ENCODE measurements at regions not wholly inside any gene's neighbourhood (a gene's known extent, or its start where the extent isn't known, plus 50 kb on each side); places are given as distances from the start of the nearest gene placed in this dataset.

DNA sequence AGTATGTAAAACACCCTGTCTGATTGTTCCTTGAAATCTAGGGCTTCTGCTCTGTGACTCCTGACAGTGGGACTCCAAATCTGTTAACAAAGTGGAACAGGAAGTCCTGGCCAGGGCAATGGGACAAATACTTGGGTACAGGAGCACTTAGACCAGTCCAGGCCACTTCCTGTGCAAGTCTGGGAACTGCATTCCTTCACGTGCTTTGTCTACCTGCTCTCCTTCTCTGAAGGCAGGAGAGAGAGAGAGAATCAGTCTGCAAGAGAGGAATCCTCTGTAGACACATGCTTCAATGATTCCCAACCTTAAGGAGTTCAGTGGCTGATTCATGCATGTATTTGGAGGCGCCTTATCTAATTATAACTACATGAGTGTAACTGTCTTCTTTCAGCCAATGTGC is 530.2 kb downstream of the GATA3 start:
- H3K4me1 ChIP-seq (ENCODE audit: insufficient read depth, insufficient read length): no peaks in the 10 kb centered on the region
- no peak for DNase-seq (ENCODE audit: low read depth, low spot score)
- no peaks in the 10 kb centered on the region for H3K36me3 ChIP-seq (ENCODE audit: insufficient read depth, insufficient read length, low read length)
- H3K9ac ChIP-seq (ENCODE audit: insufficient read length, low read depth): no peak overlapping the region
- H3K9me3 ChIP-seq (ENCODE audit: insufficient read depth, low read length): no peaks in the 10 kb centered on the region
- no peak overlapping the region for H3K4me3 ChIP-seq (ENCODE audit: insufficient read length, low read depth)
- H3K27me3 ChIP-seq (ENCODE audit: insufficient read depth, insufficient read length): no peaks in the 10 kb centered on the region
- no peak for TF ChIP-seq ZNF274 (IDR thresholded peaks at IDR 0.05; ENCODE audit: low read depth, low read length)
- no peak for TF ChIP-seq SUZ12 (IDR thresholded peaks at IDR 0.05; ENCODE audit: extremely low read depth, insufficient read depth, insufficient read length)
- no peak for TF ChIP-seq YY1 (IDR thresholded peaks at IDR 0.05; ENCODE audit: insufficient read depth, insufficient read length)

DNA sequence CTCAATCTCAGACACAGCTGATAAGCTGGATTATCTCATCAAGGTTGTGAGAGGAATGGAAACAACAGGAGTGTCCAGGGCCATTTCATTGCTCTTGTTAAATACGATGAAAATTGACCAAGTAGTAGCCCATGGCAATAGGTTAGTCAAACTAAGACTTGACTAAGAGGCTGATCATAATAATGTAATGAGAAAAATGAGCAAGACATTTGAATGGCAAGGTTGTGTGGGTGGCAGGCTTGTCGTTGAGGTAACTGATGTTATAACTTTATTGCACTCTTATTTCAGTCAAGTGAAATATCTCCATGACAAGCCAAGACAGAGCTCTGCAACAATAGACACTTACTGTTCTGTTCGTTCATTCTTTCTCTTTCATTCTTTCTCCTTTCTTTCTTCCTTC is 532.0 kb downstream of the GATA3 start:
- Histone ChIP-seq H3K27me3 (ENCODE audit: insufficient read depth, insufficient read length) (no peaks in the 10 kb centered on the region), H3K4me3 (ENCODE audit: insufficient read length, low read depth) (no peak overlapping the region), H3K9me3 (ENCODE audit: insufficient read depth, low read length) (no peaks in the 10 kb centered on the region), H3K36me3 (ENCODE audit: insufficient read depth, insufficient read length, low read length) (no peaks in the 10 kb centered on the region), H3K9ac (ENCODE audit: insufficient read length, low read depth) (no peak overlapping the region), H3K4me1 (ENCODE audit: insufficient read depth, insufficient read length) (no peaks in the 10 kb centered on the region)
- no peak for DNase-seq (ENCODE audit: low read depth, low spot score)
- TF ChIP-seq ZNF274 (IDR thresholded peaks at IDR 0.05; ENCODE audit: low read depth, low read length) (no peak), YY1 (IDR thresholded peaks at IDR 0.05; ENCODE audit: insufficient read depth, insufficient read length) (no peak)

DNA sequence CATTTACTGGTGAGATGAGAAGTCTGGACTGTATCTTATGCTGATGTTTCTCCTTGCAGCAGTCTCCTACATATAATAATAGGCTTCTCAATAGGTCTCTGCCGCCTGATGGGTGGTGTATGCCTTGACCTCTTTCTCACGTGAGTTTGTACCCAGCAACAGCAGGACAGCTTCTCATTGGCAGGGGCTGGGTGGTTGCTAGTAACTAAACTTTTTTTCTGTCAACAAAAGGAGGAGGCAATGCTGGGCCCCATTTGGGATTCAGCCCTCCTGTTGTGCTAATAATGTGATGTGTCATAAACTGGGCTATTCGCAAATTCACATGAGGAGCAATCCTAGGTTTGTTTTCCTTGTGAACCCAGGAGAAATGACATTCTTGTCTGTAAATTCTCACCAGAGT is 533.6 kb downstream of the GATA3 start:
- Histone ChIP-seq H3K36me3 (ENCODE audit: insufficient read depth, insufficient read length, low read length) (no peaks in the 10 kb centered on the region), H3K27me3 (ENCODE audit: insufficient read depth, insufficient read length) (no peaks in the 10 kb centered on the region), H3K4me3 (ENCODE audit: insufficient read length, low read depth) (no peak overlapping the region), H3K9me3 (ENCODE audit: insufficient read depth, low read length) (no peaks in the 10 kb centered on the region), H3K9ac (ENCODE audit: insufficient read length, low read depth) (no peak overlapping the region), H3K4me1 (ENCODE audit: insufficient read depth, insufficient read length) (no peaks in the 10 kb centered on the region)
- TF ChIP-seq ZNF274 (IDR thresholded peaks at IDR 0.05; ENCODE audit: low read depth, low read length) (no peak), SUZ12 (IDR thresholded peaks at IDR 0.05; ENCODE audit: extremely low read depth, insufficient read depth, insufficient read length) (no peak), YY1 (IDR thresholded peaks at IDR 0.05; ENCODE audit: insufficient read depth, insufficient read length) (no peak)
- DNase-seq (ENCODE audit: low read depth, low spot score): no peak

DNA sequence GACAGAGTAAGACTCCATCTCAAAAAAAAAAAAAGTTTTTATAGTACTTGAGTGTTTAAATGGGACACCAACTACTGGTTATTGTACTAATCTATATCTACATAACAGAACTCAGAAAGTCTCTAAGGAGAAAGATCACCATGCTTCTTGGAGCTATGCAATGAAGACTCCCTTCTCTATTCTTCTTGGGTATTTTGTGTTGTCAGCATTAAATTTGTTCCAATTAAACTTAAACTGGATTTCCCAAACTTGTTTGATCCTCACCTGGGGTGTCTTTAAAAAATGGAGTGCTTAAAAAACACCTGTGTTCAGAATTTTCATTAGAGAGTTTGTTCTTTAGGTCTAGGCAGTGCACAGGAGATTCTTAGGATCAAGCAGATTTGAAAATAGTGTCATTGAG is 536.0 kb downstream of the GATA3 start:
- no peak for TF ChIP-seq YY1 (IDR thresholded peaks at IDR 0.05; ENCODE audit: insufficient read depth, insufficient read length)
- no peak for TF ChIP-seq SUZ12 (IDR thresholded peaks at IDR 0.05; ENCODE audit: extremely low read depth, insufficient read depth, insufficient read length)
- no peak for TF ChIP-seq ZNF274 (IDR thresholded peaks at IDR 0.05; ENCODE audit: low read depth, low read length)
- H3K27me3 ChIP-seq (ENCODE audit: insufficient read depth, insufficient read length): no peaks in the 10 kb centered on the region
- no peak for DNase-seq (ENCODE audit: low read depth, low spot score)

DNA sequence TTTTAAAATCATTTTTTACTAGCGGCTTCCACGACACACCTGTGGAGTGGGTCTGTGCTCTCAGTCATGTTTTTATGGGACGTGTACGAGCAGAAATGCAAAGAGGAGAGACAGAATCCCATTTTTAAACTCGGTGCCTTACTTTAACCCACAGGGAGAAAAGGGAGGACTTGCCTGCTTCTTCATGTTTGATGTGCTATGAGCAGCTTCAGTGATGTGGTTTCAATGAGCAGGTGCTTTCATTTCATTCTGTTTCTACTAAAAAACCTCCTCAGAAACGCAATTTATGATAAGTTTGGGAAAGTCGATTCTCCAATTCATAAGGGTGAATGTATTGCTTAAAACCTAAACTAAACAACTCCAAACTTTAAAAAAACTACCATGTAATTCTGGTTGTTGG is 537.2 kb downstream of the GATA3 start:
- no peak for DNase-seq (ENCODE audit: low read depth, low spot score)
- Histone ChIP-seq H3K27me3 (ENCODE audit: insufficient read depth, insufficient read length) (no peaks in the 10 kb centered on the region), H3K4me1 (ENCODE audit: insufficient read depth, insufficient read length) (no peaks in the 10 kb centered on the region), H3K9ac (ENCODE audit: insufficient read length, low read depth) (no peak overlapping the region), H3K4me3 (ENCODE audit: insufficient read length, low read depth) (no peak overlapping the region), H3K36me3 (ENCODE audit: insufficient read depth, insufficient read length, low read length) (no peaks in the 10 kb centered on the region), H3K9me3 (ENCODE audit: insufficient read depth, low read length) (no peaks in the 10 kb centered on the region)
- TF ChIP-seq ZNF274 (IDR thresholded peaks at IDR 0.05; ENCODE audit: low read depth, low read length): no peak
- TF ChIP-seq YY1 (IDR thresholded peaks at IDR 0.05; ENCODE audit: insufficient read depth, insufficient read length): no peak
- TF ChIP-seq SUZ12 (IDR thresholded peaks at IDR 0.05; ENCODE audit: extremely low read depth, insufficient read depth, insufficient read length): no peak

More for the DNA sequence above, 536.0 kb downstream of the GATA3 start:
- H3K9ac ChIP-seq (ENCODE audit: insufficient read length, low read depth): no peak overlapping the region
- H3K4me1 ChIP-seq (ENCODE audit: insufficient read depth, insufficient read length): no peaks in the 10 kb centered on the region
- H3K4me3 ChIP-seq (ENCODE audit: insufficient read length, low read depth): no peak overlapping the region
- H3K9me3 ChIP-seq (ENCODE audit: insufficient read depth, low read length): no peaks in the 10 kb centered on the region
- H3K36me3 ChIP-seq (ENCODE audit: insufficient read depth, insufficient read length, low read length): no peaks in the 10 kb centered on the region

DNA sequence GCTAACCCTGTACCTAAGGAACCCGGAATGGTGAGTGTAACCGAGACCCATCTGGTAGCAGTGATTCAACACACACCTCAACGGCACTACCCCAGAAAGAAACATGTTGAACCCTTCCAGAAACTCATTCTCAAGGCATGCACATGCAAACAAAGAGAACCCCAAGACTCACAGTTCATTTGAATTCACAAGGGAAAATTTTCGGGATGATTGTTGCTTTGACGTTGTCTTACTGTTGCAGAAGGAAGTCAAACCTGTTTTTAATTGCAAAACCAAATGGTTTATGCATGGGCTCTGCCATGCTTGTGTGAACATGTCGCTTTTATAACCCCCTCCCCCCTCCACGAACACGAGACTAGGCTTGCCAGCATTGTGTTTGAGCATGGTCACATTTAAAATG is 539.7 kb downstream of the GATA3 start:
- TF ChIP-seq YY1 (IDR thresholded peaks at IDR 0.05; ENCODE audit: insufficient read depth, insufficient read length): no peak
- TF ChIP-seq ZNF274 (IDR thresholded peaks at IDR 0.05; ENCODE audit: low read depth, low read length): no peak
- no peak for TF ChIP-seq SUZ12 (IDR thresholded peaks at IDR 0.05; ENCODE audit: extremely low read depth, insufficient read depth, insufficient read length)
- no peak overlapping the region for H3K9ac ChIP-seq (ENCODE audit: insufficient read length, low read depth)
- H3K27me3 ChIP-seq (ENCODE audit: insufficient read depth, insufficient read length): no peaks in the 10 kb centered on the region
- DNase-seq (ENCODE audit: low read depth, low spot score): no peak
- H3K4me3 ChIP-seq (ENCODE audit: insufficient read length, low read depth): no peak overlapping the region
- H3K4me1 ChIP-seq (ENCODE audit: insufficient read depth, insufficient read length): no peaks in the 10 kb centered on the region
- H3K9me3 ChIP-seq (ENCODE audit: insufficient read depth, low read length): no peaks in the 10 kb centered on the region
- H3K36me3 ChIP-seq (ENCODE audit: insufficient read depth, insufficient read length, low read length): no peaks in the 10 kb centered on the region

DNA sequence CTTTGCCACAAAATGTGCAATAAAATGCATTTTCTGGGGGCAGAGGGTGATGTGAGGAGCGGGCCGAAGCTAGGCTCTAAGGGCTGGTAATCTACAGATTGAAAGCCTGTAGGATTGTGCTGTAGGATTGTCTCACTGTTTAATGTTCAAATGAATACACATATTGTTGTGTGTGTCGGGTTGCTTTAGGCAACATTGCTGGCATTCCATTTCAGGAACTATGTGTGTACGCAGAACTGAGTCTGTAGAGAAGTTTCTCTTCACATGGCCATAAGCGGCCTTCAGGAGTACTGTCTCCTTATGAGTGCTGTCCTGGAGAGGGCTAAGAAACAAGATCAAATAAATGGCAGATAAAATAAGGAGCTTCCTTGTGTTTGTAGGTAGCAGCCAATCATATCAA is 540.2 kb downstream of the GATA3 start:
- Histone ChIP-seq H3K9ac (ENCODE audit: insufficient read length, low read depth) (no peak overlapping the region), H3K4me1 (ENCODE audit: insufficient read depth, insufficient read length) (no peaks in the 10 kb centered on the region), H3K9me3 (ENCODE audit: insufficient read depth, low read length) (no peaks in the 10 kb centered on the region), H3K36me3 (ENCODE audit: insufficient read depth, insufficient read length, low read length) (no peaks in the 10 kb centered on the region), H3K27me3 (ENCODE audit: insufficient read depth, insufficient read length) (no peaks in the 10 kb centered on the region), H3K4me3 (ENCODE audit: insufficient read length, low read depth) (no peak overlapping the region)
- TF ChIP-seq SUZ12 (IDR thresholded peaks at IDR 0.05; ENCODE audit: extremely low read depth, insufficient read depth, insufficient read length) (no peak), YY1 (IDR thresholded peaks at IDR 0.05; ENCODE audit: insufficient read depth, insufficient read length) (no peak), ZNF274 (IDR thresholded peaks at IDR 0.05; ENCODE audit: low read depth, low read length) (no peak)
- no peak for DNase-seq (ENCODE audit: low read depth, low spot score)

DNA sequence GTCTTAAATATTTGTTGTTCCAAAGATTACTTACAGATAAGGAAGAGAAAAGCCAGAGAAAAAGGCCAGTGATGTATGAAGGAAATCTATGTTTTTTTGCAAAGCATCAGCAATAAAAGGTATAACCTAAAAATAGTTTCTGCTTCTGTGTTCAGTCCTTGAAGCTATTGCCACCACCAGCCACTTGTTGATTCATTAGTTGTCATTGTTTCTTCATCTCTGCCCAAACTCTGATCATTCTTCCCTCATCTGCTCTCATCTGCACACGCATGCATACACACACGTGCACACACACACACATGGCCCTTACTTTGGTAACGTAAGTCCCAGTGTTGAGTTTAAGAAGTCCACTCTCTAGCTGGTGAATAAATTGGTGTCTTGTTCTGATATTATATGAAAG is 540.7 kb downstream of the GATA3 start:
- Histone ChIP-seq H3K4me1 (ENCODE audit: insufficient read depth, insufficient read length) (no peaks in the 10 kb centered on the region), H3K9ac (ENCODE audit: insufficient read length, low read depth) (no peak overlapping the region), H3K4me3 (ENCODE audit: insufficient read length, low read depth) (no peak overlapping the region), H3K9me3 (ENCODE audit: insufficient read depth, low read length) (no peaks in the 10 kb centered on the region), H3K36me3 (ENCODE audit: insufficient read depth, insufficient read length, low read length) (no peaks in the 10 kb centered on the region), H3K27me3 (ENCODE audit: insufficient read depth, insufficient read length) (no peaks in the 10 kb centered on the region)
- TF ChIP-seq SUZ12 (IDR thresholded peaks at IDR 0.05; ENCODE audit: extremely low read depth, insufficient read depth, insufficient read length) (no peak), ZNF274 (IDR thresholded peaks at IDR 0.05; ENCODE audit: low read depth, low read length) (no peak), YY1 (IDR thresholded peaks at IDR 0.05; ENCODE audit: insufficient read depth, insufficient read length) (no peak)
- no peak for DNase-seq (ENCODE audit: low read depth, low spot score)
